GM12891 (cell line): ENCODE measurements at regions not wholly inside any gene's neighbourhood (a gene's known extent, or its start where the extent isn't known, plus 50 kb on each side); places are given as distances from the start of the nearest gene placed in this dataset.

Source experiments
- DNase-seq: peaks from one replicate; pipeline ENCODE4 v3.0.0; 2011; ENCODE audit warnings: low spot score; ENCODE audit not compliant: insufficient read length
- FAIRE-seq: peaks from 2 replicates; lab custom pipeline; 2011; peaks lifted over from hg19 to GRCh38; lab: Jason Lieb, UNC
- PAX5 ChIP-seq: IDR thresholded peaks from 2 replicates; pipeline ENCODE4 v1.6.1; 2011; ENCODE audit warnings: low read length, moderate library complexity, mild to moderate bottlenecking; ENCODE audit not compliant: insufficient read depth, severe bottlenecking
- POLR2A ChIP-seq: IDR thresholded peaks from 2 replicates; pipeline ENCODE4 v1.6.1; 2011; ENCODE audit warnings: low read depth, low read length, control low read depth
- POLR2AphosphoS5 ChIP-seq: IDR thresholded peaks from 2 replicates; pipeline ENCODE4 v1.6.1; 2011; ENCODE audit warnings: low read depth, low read length, control low read depth
- POU2F2 ChIP-seq: IDR thresholded peaks from 2 replicates; pipeline ENCODE4 v1.6.1; 2011; ENCODE audit warnings: low read depth, mild to moderate bottlenecking, control low read depth, low read length, moderate library complexity
- SPI1 ChIP-seq: IDR thresholded peaks from 2 replicates; pipeline ENCODE4 v1.6.1; 2011; ENCODE audit warnings: low read depth, low read length, control low read depth
- TAF1 ChIP-seq: IDR thresholded peaks from 2 replicates; pipeline ENCODE4 v1.6.1; 2011; ENCODE audit warnings: low read depth, low read length, control low read depth

- DNase-seq (no peak), FAIRE-seq (no peak)
- TF ChIP-seq POLR2A, result no peak
- TF ChIP-seq SPI1, result no peak
- TF ChIP-seq POU2F2, result no peak
- no peak for TF ChIP-seq PAX5
- no peak for TF ChIP-seq POLR2AphosphoS5
- TF ChIP-seq TAF1, result no peak
These were observed 128.5 kb downstream of the LURAP1L start for GRCh38 chr9:12903316-12903715.

- TF ChIP-seq TAF1 (no peak), POLR2A (no peak), PAX5 (no peak)
- DNase-seq, result no peak
- no peak for FAIRE-seq
These were observed 129.6 kb downstream of the LURAP1L start for GRCh38 chr9:12904261-12905000.

GRCh38 chr9:12906646-12907045 is 131.8 kb downstream of the LURAP1L start:
- FAIRE-seq, result no peak
- TF ChIP-seq PAX5 (no peak), POLR2A (no peak)

GRCh38 chr9:12908895-12909294 is 134.1 kb downstream of the LURAP1L start:
- FAIRE-seq (no peak), DNase-seq (no peak)
- TF ChIP-seq PAX5 (no peak), POU2F2 (no peak), SPI1 (no peak), POLR2A (no peak), POLR2AphosphoS5 (no peak), TAF1 (no peak)

More at GRCh38 chr9:12906646-12907045, 131.8 kb downstream of the LURAP1L start:
- DNase-seq, result no peak

GRCh38 chr9:12915366-12915954 is 140.6 kb downstream of the LURAP1L start:
- no peak for TF ChIP-seq TAF1
- no peak for TF ChIP-seq POLR2A
- no peak for DNase-seq
- FAIRE-seq, result no peak

GRCh38 chr9:12916042-12916441 is 141.2 kb downstream of the LURAP1L start:
- DNase-seq (no peak), FAIRE-seq (no peak)
- TF ChIP-seq PAX5 (no peak), POU2F2 (no peak), TAF1 (no peak), POLR2A (no peak), POLR2AphosphoS5 (no peak), SPI1 (no peak)

GRCh38 chr9:12920437-12920836 is 145.6 kb downstream of the LURAP1L start:
- FAIRE-seq, result no peak
- TF ChIP-seq POLR2AphosphoS5, result no peak
- no peak for DNase-seq

- TF ChIP-seq POU2F2 (no peak), POLR2A (no peak), SPI1 (no peak), PAX5 (no peak), POLR2AphosphoS5 (no peak), TAF1 (no peak)
- FAIRE-seq, result no peak
- no peak for DNase-seq
These were observed 146.8 kb downstream of the LURAP1L start for GRCh38 chr9:12921621-12922020.

GRCh38 chr9:12922224-12922866 is 147.5 kb downstream of the LURAP1L start:
- FAIRE-seq (no peak), DNase-seq (no peak)
- TF ChIP-seq TAF1 (no peak), POLR2AphosphoS5 (no peak), SPI1 (no peak), PAX5 (no peak), POLR2A (no peak), POU2F2 (no peak)

- no peak for TF ChIP-seq POU2F2
- TF ChIP-seq TAF1, result no peak
- TF ChIP-seq POLR2A, result no peak
- no peak for TF ChIP-seq PAX5
- TF ChIP-seq POLR2AphosphoS5, result no peak
- TF ChIP-seq SPI1, result no peak
- DNase-seq (no peak), FAIRE-seq (no peak)
These were observed 148.7 kb downstream of the LURAP1L start for GRCh38 chr9:12923468-12924009.

GRCh38 chr9:12930906-12931305 is 156.1 kb downstream of the LURAP1L start:
- FAIRE-seq (no peak), DNase-seq (no peak)
- TF ChIP-seq TAF1 (no peak), SPI1 (no peak), POLR2AphosphoS5 (no peak), POU2F2 (no peak), POLR2A (no peak), PAX5 (no peak)
